ENCODE measurements at regions not wholly inside any gene's neighbourhood (a gene's known extent, or its start where the extent isn't known, plus 50 kb on each side); places are given as distances from the start of the nearest gene placed in this dataset.

DNA sequence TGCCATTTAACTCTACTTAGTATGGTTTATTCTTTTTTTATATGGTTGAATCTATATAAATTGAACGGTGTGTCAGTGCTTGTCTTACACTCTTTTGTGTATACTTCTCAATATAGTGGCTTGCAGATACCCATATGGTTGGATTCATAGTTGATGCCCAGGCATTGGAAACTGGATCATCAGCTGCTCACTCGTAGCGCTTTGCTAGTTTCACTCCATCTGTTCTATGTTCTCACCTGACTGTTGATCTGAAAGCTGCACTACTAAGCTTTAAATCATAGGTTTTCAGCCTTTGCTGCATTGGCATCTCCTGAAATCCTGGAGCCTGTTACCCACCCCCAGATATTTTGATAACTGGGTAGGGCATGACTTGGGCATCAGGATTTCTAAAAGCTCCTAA, 121.6 kb upstream of the DCLK2 start:
- no peaks in the 10 kb centered on the region for H3K27me3 ChIP-seq
- intact Hi-C loops (cut with DNase I; ENCODE audit: low total_unique reads) = no loop called here
- no peak for ATAC-seq

GRCh38 chr4:149961876-149962597, 116.2 kb upstream of the DCLK2 start:
- H3K4me1 ChIP-seq = no peaks in the 10 kb centered on the region
- intact Hi-C loops (cut with DNase I; ENCODE audit: low total_unique reads) (no loop called here), in situ Hi-C loops (cut with MboI; ENCODE audit: low sequenced_read_pairs in 4 of 4) (no loop called here)
- no peaks in the 10 kb centered on the region for H3K27me3 ChIP-seq
- no peak overlapping the region for H3K4me3 ChIP-seq
- no peak for TF ChIP-seq POLR2A (IDR thresholded peaks at IDR 0.05)
- TF ChIP-seq, protein P1, sequence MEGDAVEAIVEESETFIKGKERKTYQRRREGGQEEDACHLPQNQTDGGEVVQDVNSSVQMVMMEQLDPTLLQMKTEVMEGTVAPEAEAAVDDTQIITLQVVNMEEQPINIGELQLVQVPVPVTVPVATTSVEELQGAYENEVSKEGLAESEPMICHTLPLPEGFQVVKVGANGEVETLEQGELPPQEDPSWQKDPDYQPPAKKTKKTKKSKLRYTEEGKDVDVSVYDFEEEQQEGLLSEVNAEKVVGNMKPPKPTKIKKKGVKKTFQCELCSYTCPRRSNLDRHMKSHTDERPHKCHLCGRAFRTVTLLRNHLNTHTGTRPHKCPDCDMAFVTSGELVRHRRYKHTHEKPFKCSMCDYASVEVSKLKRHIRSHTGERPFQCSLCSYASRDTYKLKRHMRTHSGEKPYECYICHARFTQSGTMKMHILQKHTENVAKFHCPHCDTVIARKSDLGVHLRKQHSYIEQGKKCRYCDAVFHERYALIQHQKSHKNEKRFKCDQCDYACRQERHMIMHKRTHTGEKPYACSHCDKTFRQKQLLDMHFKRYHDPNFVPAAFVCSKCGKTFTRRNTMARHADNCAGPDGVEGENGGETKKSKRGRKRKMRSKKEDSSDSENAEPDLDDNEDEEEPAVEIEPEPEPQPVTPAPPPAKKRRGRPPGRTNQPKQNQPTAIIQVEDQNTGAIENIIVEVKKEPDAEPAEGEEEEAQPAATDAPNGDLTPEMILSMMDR (IDR thresholded peaks at IDR 0.05 in 4 of 5, conservative IDR thresholded peaks at IDR 0.05 in 1 of 5) = no peak
- H3K27ac ChIP-seq = no peak overlapping the region
- no peaks in the 10 kb centered on the region for H3K9me3 ChIP-seq
- DNase-seq (no peak), ATAC-seq (peak in 1 of 2 donors; percentile 56)
- no peaks in the 10 kb centered on the region for H3K36me3 ChIP-seq

More for the DNA sequence above, 121.6 kb upstream of the DCLK2 start:
- no peak for TF ChIP-seq POLR2A (IDR thresholded peaks at IDR 0.05)
- TF ChIP-seq, protein P1 (IDR thresholded peaks at IDR 0.05 in 4 of 5, conservative IDR thresholded peaks at IDR 0.05 in 1 of 5) = no peak
- no peak overlapping the region for H3K4me3 ChIP-seq
- H3K9me3 ChIP-seq = no peaks in the 10 kb centered on the region
- no peak for DNase-seq
- no peaks in the 10 kb centered on the region for H3K4me1 ChIP-seq
- no peak overlapping the region for H3K27ac ChIP-seq
- H3K36me3 ChIP-seq = no peaks in the 10 kb centered on the region
- in situ Hi-C loops (cut with MboI; ENCODE audit: low sequenced_read_pairs in 4 of 4) = no loop called here

DNA sequence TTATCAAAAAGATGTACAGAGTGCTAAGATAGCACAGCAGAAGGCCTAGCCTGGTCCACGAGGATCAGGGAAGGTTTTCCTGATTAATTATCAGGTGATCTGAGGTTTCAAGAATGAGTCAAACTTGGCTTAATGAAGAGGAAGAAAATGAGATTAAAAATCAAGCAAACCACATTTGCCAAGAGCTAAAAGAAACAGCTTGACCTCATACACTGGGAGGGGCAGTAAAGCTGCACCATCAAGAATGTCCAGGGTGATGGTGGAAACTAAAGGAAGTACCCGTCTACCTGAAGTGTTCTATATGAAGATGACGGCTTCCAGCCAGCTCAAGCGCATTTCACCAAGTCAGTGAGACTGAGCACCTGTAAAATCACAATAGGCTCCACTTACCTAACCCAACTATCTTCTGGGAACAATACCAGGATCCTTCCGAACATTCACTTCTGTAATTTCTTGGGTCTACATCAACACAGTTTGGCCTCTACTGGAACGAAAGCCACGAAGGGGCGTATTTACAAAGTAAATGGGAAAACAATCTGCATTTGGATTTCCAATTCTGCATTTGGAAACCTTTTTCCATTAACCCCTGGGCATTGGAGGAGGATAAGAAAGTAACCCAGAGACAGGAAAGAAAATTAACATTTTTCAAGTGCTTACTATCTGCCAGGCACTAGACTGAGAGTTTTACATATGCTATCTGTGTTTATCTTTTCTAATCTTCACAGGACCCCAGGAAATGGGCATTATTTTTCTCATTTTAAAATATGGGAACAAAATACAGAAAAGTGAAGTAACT, 114.0 kb upstream of the DCLK2 start:
- intact Hi-C loops (cut with DNase I; ENCODE audit: low total_unique reads) (no loop called here), in situ Hi-C loops (cut with MboI; ENCODE audit: low sequenced_read_pairs in 4 of 4) (no loop called here)
- Histone ChIP-seq H3K27me3 (no peaks in the 10 kb centered on the region), H3K9me3 (no peaks in the 10 kb centered on the region), H3K4me1 (no peaks in the 10 kb centered on the region), H3K36me3 (no peaks in the 10 kb centered on the region), H3K27ac (no peak overlapping the region), H3K4me3 (no peak overlapping the region)
- DNase-seq (no peak), ATAC-seq (no peak)
- TF ChIP-seq, protein P1 (IDR thresholded peaks at IDR 0.05 in 4 of 5, conservative IDR thresholded peaks at IDR 0.05 in 1 of 5) = no peak
- TF ChIP-seq POLR2A (IDR thresholded peaks at IDR 0.05) = no peak

DNA sequence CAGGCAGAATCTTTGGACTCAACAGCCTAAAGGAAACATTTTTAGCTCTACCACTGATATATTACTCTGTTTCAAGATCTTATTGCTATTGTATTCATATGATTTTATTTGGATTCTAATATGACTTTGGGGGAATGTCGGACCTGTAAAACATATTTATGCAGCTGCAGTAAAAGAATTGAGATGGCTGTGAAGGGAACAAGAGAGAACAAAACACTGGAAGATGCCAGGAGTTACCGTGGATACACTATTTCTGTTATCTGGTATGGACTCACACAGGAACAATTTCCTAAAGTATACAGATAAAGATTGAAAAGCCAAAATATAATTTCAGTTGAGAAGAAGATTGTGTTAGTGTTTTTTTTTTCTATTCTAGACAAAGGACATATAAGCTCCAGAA, 113.0 kb upstream of the DCLK2 start:
- no peaks in the 10 kb centered on the region for H3K9me3 ChIP-seq
- TF ChIP-seq, protein P1 (IDR thresholded peaks at IDR 0.05 in 4 of 5, conservative IDR thresholded peaks at IDR 0.05 in 1 of 5) = no peak
- TF ChIP-seq POLR2A (IDR thresholded peaks at IDR 0.05) = no peak
- intact Hi-C loops (cut with DNase I; ENCODE audit: low total_unique reads) (no loop called here), in situ Hi-C loops (cut with MboI; ENCODE audit: low sequenced_read_pairs in 4 of 4) (no loop called here)
- H3K4me1 ChIP-seq = no peaks in the 10 kb centered on the region
- DNase-seq (no peak), ATAC-seq (no peak)
- H3K4me3 ChIP-seq = no peak overlapping the region
- no peaks in the 10 kb centered on the region for H3K27me3 ChIP-seq
- no peaks in the 10 kb centered on the region for H3K36me3 ChIP-seq
- no peak overlapping the region for H3K27ac ChIP-seq

Data from gastrocnemius medialis (tissue), 4 donors.